Type B pancreatic cell (in vitro differentiated cells): ENCODE measurements at regions not wholly inside any gene's neighbourhood (a gene's known extent, or its start where the extent isn't known, plus 50 kb on each side); places are given as distances from the start of the nearest gene placed in this dataset.
"Not testable (repeated sequence)": the region's sequence is repeated elsewhere in the genome, so short reads cannot be mapped to it uniquely, and the experiment has no call there.

Experiments
- DNase-seq: peaks from one replicate; pipeline ENCODE4 v3.0.0; 2021; ENCODE audit warnings: mixed read lengths; ENCODE audit not compliant: unreplicated experiment; ENCODE audit errors: extremely low spot score
- H3K27ac Mint-ChIP-seq: 2 replicates; pipeline ENCODE4 v1.8.0; 2021; ENCODE audit warnings: mild to moderate bottlenecking, mixed read lengths
- H3K27me3 Mint-ChIP-seq: 2 replicates; pipeline ENCODE4 v1.8.0; 2021; ENCODE audit warnings: mixed read lengths
- H3K36me3 Mint-ChIP-seq: 2 replicates; pipeline ENCODE4 v1.8.0; 2021; ENCODE audit warnings: mixed read lengths
- H3K4me1 Mint-ChIP-seq: one replicate; pipeline ENCODE4 v1.8.0; 2021; ENCODE audit warnings: mixed read lengths; ENCODE audit not compliant: unreplicated experiment
- H3K4me3 Mint-ChIP-seq: 2 replicates; pipeline ENCODE4 v1.8.0; 2021; ENCODE audit warnings: mild to moderate bottlenecking, mixed read lengths
- H3K9me3 Mint-ChIP-seq: 2 replicates; pipeline ENCODE4 v1.8.0; 2021; ENCODE audit warnings: mixed read lengths
- TF ChIP-seq, protein P1 (sequence below): fragments of 200-600 bp; sonication (generic); conservative IDR thresholded peaks from 2 replicates; pipeline ENCODE4 v1.5.0; 2021; ENCODE audit warnings: antibody characterized with exemption, mild to moderate bottlenecking

DNA sequence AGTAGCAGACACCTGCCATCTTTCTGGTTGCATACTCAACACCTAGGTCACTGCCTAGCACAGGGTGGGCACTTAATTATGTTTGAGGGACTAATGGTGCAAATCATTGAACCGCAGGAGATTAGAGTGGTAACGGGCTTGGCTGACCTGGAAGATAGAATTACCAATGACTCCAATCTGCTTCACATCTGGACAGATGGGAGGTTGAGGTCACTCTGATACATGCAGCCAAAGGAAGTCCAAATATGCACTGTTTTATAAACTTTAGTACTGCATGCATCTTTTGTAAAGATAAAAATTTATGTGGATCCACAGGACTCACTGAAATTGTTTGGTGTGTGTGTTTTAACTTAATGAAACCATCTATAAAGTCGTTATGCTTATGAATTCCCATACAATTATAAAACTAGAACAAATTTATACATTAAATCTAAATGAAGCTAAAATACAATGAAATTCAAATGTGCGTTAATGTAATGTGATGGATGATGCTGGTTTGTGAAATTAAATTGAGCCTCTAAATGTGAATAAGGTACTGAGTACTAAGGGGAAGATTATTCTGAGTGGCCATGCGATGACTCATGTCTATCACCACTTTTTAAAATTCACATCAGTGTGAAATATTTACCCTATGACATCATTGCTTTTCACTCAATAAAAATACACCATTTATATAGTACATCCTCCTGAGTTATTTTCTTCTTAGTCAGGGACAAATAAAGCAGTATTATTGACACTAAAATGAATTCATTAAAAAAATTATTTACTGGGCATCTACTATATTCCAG, 224.7 kb upstream of the FAM78B start:
- H3K27ac Mint-ChIP-seq = no peak overlapping the region

DNA sequence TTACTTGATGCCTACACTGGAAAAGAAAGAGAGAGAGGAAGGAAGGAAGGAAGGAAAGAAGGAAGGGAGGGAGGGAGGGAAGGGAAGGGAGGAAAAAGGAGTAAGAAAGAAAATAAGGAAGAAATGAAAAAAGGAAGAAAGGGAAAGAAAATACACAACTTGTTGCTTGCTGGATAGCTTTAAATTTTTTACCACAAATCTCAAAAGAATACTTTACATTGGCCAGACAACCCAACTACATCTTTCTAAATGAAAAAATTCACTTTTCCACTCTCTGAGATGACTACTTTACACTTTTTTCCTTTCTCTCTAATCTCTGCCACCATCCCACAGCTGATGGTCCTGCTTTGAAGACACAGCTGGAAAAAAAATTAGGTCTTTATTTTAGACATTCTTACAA, 228.9 kb upstream of the FAM78B start:
- Mint-ChIP-seq H3K9me3 (no peaks in the 10 kb centered on the region), H3K4me1 (no peaks in the 10 kb centered on the region), H3K4me3 (no peak overlapping the region), H3K27me3 (no peaks in the 10 kb centered on the region), H3K27ac (no peak overlapping the region), H3K36me3 (no peaks in the 10 kb centered on the region)
- TF ChIP-seq, protein P1, sequence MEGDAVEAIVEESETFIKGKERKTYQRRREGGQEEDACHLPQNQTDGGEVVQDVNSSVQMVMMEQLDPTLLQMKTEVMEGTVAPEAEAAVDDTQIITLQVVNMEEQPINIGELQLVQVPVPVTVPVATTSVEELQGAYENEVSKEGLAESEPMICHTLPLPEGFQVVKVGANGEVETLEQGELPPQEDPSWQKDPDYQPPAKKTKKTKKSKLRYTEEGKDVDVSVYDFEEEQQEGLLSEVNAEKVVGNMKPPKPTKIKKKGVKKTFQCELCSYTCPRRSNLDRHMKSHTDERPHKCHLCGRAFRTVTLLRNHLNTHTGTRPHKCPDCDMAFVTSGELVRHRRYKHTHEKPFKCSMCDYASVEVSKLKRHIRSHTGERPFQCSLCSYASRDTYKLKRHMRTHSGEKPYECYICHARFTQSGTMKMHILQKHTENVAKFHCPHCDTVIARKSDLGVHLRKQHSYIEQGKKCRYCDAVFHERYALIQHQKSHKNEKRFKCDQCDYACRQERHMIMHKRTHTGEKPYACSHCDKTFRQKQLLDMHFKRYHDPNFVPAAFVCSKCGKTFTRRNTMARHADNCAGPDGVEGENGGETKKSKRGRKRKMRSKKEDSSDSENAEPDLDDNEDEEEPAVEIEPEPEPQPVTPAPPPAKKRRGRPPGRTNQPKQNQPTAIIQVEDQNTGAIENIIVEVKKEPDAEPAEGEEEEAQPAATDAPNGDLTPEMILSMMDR = no peak
- DNase-seq = no peak

More for the DNA sequence above, 224.7 kb upstream of the FAM78B start:
- Mint-ChIP-seq H3K27me3 (no peaks in the 10 kb centered on the region), H3K36me3 (no peaks in the 10 kb centered on the region), H3K4me3 (no peak overlapping the region), H3K9me3 (no peaks in the 10 kb centered on the region), H3K4me1 (no peaks in the 10 kb centered on the region)
- TF ChIP-seq, protein P1 = no peak
- no peak for DNase-seq

DNA sequence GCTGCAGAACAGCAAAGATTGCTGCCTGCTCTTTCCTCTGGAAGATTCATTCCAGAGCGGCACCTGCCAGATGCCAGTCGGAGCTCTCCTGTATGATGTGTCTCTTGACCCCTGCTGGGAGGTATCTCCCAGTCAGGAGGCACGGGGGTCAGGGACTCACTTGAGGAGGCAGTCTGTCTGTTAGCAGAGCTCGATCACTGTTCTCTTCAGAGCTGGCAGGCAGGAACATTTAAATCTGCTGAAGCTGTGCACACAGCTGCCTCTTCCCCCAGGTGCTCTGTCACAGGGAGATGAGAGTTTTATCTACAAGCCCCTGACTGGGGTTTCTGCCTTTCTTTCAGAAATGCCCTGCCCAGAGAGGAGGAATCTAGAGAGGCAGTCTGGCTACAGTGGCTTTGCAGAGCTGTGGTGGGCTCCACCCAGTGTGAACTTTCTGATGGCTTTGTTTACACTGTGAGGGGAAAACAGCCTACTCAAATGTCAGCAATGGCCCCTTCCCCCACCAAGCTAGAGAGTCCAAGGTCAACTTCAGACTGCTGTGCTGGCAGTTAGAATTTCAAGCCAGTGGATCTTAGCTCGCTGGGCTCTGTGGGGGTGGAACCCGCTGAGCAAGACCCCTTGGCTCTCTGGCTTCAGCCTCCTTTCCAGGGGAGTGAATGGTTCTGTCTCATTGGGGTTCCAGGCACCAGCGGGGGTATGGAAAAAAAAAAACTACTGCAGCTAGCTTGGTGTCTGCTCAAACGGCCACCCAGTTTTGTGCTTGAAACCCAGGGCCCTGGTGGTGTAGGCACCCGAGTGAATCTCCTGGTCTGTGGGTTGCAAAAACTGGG, 242.7 kb upstream of the FAM78B start:
- H3K9me3 Mint-ChIP-seq, H3K27me3 Mint-ChIP-seq, DNase-seq, H3K4me1 Mint-ChIP-seq, H3K27ac Mint-ChIP-seq, H3K4me3 Mint-ChIP-seq, H3K36me3 Mint-ChIP-seq: not testable (repeated sequence)

DNA sequence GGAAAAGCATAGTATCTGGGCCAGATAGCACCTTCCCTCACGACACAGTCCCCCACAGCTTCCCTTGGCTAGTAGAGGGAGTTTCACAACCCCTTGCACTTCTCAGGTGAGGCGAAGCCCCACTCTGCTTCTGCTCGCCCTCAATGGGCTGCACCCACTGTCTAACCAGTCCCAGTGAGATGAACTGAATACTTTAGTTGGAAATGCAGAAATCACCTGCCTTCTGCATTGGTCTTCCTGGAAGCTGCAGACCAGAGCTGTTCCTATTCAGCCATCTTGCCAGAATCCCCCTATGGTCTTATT, 243.2 kb upstream of the FAM78B start:
- TF ChIP-seq, protein P1 = no peak
- H3K27me3 Mint-ChIP-seq = no peaks in the 10 kb centered on the region
- H3K9me3 Mint-ChIP-seq = no peaks in the 10 kb centered on the region
- H3K4me3 Mint-ChIP-seq = no peak overlapping the region
- H3K36me3 Mint-ChIP-seq = no peaks in the 10 kb centered on the region
- H3K4me1 Mint-ChIP-seq = no peaks in the 10 kb centered on the region
- no peak overlapping the region for H3K27ac Mint-ChIP-seq
- no peak for DNase-seq

- not testable (repeated sequence) for DNase-seq, H3K27me3 Mint-ChIP-seq, H3K27ac Mint-ChIP-seq, H3K4me1 Mint-ChIP-seq, H3K9me3 Mint-ChIP-seq, H3K4me3 Mint-ChIP-seq, H3K36me3 Mint-ChIP-seq
Measured at GRCh38 chr1:166416831-166417230, 250.0 kb upstream of the FAM78B start.

DNA sequence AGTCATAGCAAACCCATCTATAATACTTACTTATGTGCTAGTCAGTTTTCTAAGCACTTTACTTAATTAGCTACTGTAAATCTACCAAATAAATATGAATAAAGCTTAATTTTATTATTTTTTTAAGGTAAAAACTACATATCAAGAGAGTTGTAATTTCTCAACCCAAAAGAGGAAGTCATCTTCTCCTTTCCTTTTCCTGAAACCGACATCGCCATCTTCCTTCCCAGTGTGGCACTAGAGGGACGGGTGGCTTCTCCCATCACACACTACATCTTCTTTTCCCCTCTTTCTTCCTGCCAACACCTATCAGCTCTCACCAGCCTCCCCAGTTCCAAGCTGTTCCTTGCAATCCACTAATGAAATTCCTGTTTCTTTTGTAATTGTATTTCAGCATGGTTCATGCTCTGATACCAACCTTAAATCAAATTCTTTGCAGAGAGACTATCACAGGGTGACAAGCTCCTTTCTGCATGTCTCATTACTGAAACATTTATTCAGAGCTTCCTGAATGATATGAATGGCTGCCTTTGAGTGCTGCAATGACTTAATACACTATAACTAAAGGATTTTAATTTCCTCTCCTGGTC, 251.6 kb upstream of the FAM78B start:
- no peak overlapping the region for H3K4me3 Mint-ChIP-seq
- no peaks in the 10 kb centered on the region for H3K9me3 Mint-ChIP-seq
- H3K36me3 Mint-ChIP-seq = no peaks in the 10 kb centered on the region
- no peak overlapping the region for H3K27ac Mint-ChIP-seq
- H3K4me1 Mint-ChIP-seq = no peaks in the 10 kb centered on the region
- TF ChIP-seq, protein P1 = no peak
- DNase-seq = no peak
- H3K27me3 Mint-ChIP-seq = no peaks in the 10 kb centered on the region

DNA sequence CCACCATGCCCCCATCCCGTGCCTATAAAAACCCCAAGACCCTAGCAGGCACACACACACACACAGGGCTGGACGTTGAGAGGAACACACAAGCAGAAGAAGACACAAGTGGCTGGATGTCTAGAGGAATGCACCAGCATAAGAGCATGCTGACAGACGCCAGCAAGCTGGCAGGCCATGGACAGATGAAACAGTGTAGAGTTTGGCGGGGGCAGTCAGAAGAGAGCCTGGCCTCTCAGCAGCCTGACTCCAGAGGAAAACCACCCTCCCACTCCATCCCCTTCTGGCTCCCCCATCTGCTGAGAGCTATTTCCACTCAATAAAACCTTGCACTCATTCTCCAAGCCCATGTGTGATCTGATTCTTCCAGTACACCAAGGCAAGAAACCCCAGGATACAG, 255.8 kb upstream of the FAM78B start:
- H3K4me1 Mint-ChIP-seq, H3K36me3 Mint-ChIP-seq, H3K27me3 Mint-ChIP-seq, DNase-seq, H3K9me3 Mint-ChIP-seq, H3K4me3 Mint-ChIP-seq, H3K27ac Mint-ChIP-seq: not testable (repeated sequence)
